H1 (cell line): ENCODE measurements at regions not wholly inside any gene's neighbourhood (a gene's known extent, or its start where the extent isn't known, plus 50 kb on each side); places are given as distances from the start of the nearest gene placed in this dataset.

Experiments
- CEBPB ChIP-seq: IDR thresholded peaks from 2 replicates; pipeline ENCODE4 v1.6.1; 2012; ENCODE audit warnings: low read depth, low read length
- POLR2A ChIP-seq, 2 experiments: IDR thresholded peaks; 1 replicate in 1 of 2; 2 replicates in 1 of 2; pipeline ENCODE4 v1.6.1; 2011; ENCODE audit warnings: low read depth in 2 of 2, low read length in 2 of 2, mild to moderate bottlenecking in 2 of 2; ENCODE audit errors: control extremely low read depth in 1 of 2
- RAD21 ChIP-seq, 2 experiments: IDR thresholded peaks in 1 of 2; conservative IDR thresholded peaks in 1 of 2; 2 replicates each; pipeline ENCODE4 v1.6.1; 2011; ENCODE audit warnings: low read depth in 2 of 2, low read length in 2 of 2, improper control_type of control experiment in 1 of 2, inconsistent platforms in 1 of 2, mild to moderate bottlenecking in 1 of 2, moderate library complexity in 1 of 2
- SP4 ChIP-seq: IDR thresholded peaks from 2 replicates; pipeline ENCODE4 v1.6.1; 2012; ENCODE audit warnings: low read length, inconsistent platforms
- YY1 ChIP-seq: IDR thresholded peaks from 2 replicates; pipeline ENCODE4 v1.6.1; 2011; ENCODE audit warnings: low read depth, mild to moderate bottlenecking, low read length
- TF ChIP-seq, protein P1 (sequence below): IDR thresholded peaks from 2 replicates; pipeline ENCODE4 v1.6.1; 2012; ENCODE audit warnings: low read length, inconsistent platforms

DNA sequence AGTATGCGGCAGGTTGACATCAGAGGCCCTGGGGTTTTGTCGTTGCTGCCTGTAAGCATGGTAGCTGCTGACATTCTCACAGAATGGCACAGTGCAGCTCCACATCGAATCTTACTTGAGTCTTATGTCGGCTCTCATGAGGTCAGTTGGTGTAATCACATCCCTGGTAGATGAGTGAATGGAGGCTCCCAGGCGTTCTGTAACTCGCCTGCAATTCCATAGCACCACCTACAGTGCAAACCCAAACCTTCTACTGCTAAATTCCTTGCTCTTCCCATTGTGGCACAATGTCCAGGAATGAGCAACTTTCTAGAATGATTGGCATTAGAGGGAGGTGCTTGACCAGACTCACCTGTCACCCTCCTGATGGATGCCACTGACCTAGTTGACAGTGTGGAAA lies 578.4 kb downstream of the CCDC171 start (continued):
- TF ChIP-seq RAD21 (IDR thresholded peaks at IDR 0.05 in 1 of 2, conservative IDR thresholded peaks at IDR 0.05 in 1 of 2; ENCODE audit: low read depth in 2 of 2, low read length in 2 of 2) (peak; percentile 83 to 89), CEBPB (no peak), SP4 (no peak), POLR2A (IDR thresholded peaks at IDR 0.05; ENCODE audit: control extremely low read depth in 1 of 2, low read depth in 2 of 2, low read length in 2 of 2) (no peak), YY1 (0 out of 2 replicates have a peak, but pooled peaks have one; percentile 21)
- TF ChIP-seq, protein P1, sequence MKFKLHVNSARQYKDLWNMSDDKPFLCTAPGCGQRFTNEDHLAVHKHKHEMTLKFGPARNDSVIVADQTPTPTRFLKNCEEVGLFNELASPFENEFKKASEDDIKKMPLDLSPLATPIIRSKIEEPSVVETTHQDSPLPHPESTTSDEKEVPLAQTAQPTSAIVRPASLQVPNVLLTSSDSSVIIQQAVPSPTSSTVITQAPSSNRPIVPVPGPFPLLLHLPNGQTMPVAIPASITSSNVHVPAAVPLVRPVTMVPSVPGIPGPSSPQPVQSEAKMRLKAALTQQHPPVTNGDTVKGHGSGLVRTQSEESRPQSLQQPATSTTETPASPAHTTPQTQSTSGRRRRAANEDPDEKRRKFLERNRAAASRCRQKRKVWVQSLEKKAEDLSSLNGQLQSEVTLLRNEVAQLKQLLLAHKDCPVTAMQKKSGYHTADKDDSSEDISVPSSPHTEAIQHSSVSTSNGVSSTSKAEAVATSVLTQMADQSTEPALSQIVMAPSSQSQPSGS = no peak
- TF ChIP-seq, all 59 proteins: peak for 3
